Stomach (tissue), 8 donors: ENCODE measurements at regions not wholly inside any gene's neighbourhood (a gene's known extent, or its start where the extent isn't known, plus 50 kb on each side); places are given as distances from the start of the nearest gene placed in this dataset.

Source experiments
- DNase-seq, 2 donors: peaks; one replicate each; pipeline versions ENCODE4 v3.0.0 to v3.0.0-alpha.2; 2013 to 2019
- H3K27ac ChIP-seq, 5 donors: fragments of 200-600 bp in 4 of 5; sonication (generic) in 4 of 5; one replicate each; pipeline ENCODE4 v1.5.1; 2013 to 2019; ENCODE audit warnings: mild to moderate bottlenecking in 1 of 5, moderate library complexity in 1 of 5
- H3K27me3 ChIP-seq, 3 donors: fragments of 200-600 bp; sonication (generic); one replicate each; pipeline ENCODE4 v1.5.1; 2017 to 2019; ENCODE audit warnings: mixed run types in 1 of 3
- H3K36me3 ChIP-seq, 4 donors: fragments of 200-600 bp; sonication (generic); 1 replicate in 3 of 4; 2 replicates in 1 of 4; pipeline ENCODE4 v1.5.1; 2016 to 2019
- H3K4me1 ChIP-seq, 4 donors: fragments of 200-600 bp; sonication (generic); one replicate each; pipeline ENCODE4 v1.5.1; 2016 to 2019
- H3K4me3 ChIP-seq, 4 donors: fragments of 200-600 bp; sonication (generic) in 3 of 4; one replicate each; pipeline ENCODE4 v1.5.1; 2016 to 2019; ENCODE audit warnings: mild to moderate bottlenecking in 1 of 4
- H3K9me3 ChIP-seq, 4 donors: fragments of 200-600 bp; sonication (generic); one replicate each; pipeline ENCODE4 v1.5.1; 2016 to 2019
- EP300 ChIP-seq: sonication (generic); formaldehyde crosslinking; IDR thresholded peaks from one replicate; pipeline ENCODE4 v1.6.1; 2017; ENCODE audit warnings: antibody characterized with exemption
- POLR2A ChIP-seq, 4 donors: fragments of 450-650 bp; IDR thresholded peaks; one replicate each; pipeline ENCODE4 v1.6.1; 2016; ENCODE audit warnings: antibody characterized with exemption in 4 of 4, control low read depth in 2 of 4, mild to moderate bottlenecking in 1 of 4, moderate library complexity in 1 of 4
- POLR2AphosphoS5 ChIP-seq, 3 donors: sonication (generic); formaldehyde crosslinking; IDR thresholded peaks; one replicate each; pipeline ENCODE4 v1.6.1; 2016; ENCODE audit warnings: antibody characterized with exemption in 3 of 3
- WGBS, 5 donors: extraction: QIAGEN DNeasy Blood & Tissue Kit in 3 of 5; methylation state at CpG; one replicate each; pipeline versions ENCODE4 v1.1.5 to v1.1.7; 2013 to 2018; 5-methylcytosine and 5-hydroxymethylcytosine counted together
- intact Hi-C: fragments of 100-400 bp; cut with DNase I; formaldehyde crosslinking; loops from one replicate; pipeline ENCODE4 v1.15.1; 2023; ENCODE audit warnings: low total_unique reads
- TF ChIP-seq, protein P1 (sequence below), 7 experiments: fragments of 450-650 bp in 4 of 7; fragments of 200-600 bp in 3 of 7; sonication (generic) in 3 of 7; IDR thresholded peaks; one replicate each; pipeline ENCODE4 v1.5.1; 2016 to 2019; ENCODE audit warnings: antibody characterized with exemption in 7 of 7, control low read depth in 2 of 7, mild to moderate bottlenecking in 1 of 7
- donor health status: healthy with polysubstance abuse.
- donor health status: Bipolar disorder and iron deficiency.
- donor health status: healthy.

DNA sequence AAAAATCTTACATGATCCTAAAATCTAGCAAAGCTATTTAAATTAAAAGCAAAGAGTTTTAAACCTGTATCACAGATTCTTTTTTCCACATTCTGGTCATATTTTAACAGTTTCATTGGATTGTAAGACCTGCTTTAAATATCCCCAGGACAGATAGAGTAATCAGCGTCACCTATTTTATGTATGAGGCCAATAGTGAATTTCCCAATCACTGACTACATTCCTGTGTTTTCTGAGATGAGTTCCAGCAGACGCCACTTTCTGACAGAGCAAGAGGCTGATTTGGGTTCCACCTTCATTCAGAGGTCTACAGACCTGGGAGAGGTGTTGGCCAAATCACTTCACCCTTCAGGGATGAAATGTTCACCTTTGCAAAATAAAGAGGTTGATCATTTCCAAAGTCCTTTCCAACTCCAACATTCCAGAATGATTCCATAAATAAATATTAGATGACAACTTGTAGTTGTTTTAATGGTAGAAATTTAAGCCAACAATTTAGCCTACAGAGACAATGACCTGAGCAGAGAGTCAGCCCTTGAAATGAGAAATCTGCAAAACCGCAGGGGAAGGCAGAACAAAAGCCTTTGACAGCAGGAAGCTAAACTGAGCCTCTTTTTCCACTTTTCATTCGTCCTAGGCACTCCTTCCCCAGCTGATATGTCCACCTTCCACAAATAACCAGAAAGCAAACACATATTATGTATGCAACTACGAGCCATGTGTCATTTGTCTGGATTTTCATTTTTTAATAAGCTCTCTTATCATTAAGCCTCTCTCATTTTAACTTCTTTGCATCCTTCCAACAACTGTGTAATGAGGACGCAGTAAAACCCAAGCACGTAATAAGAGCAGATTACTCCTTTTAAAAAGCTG is 105.2 kb downstream of the TFAP2A start:
- TF ChIP-seq POLR2AphosphoS5 (IDR thresholded peaks at IDR 0.05), result no peak
- no peaks in the 10 kb centered on the region for H3K36me3 ChIP-seq
- intact Hi-C loops, result no loop called here
- no peaks in the 10 kb centered on the region for H3K9me3 ChIP-seq
- no peak overlapping the region for H3K4me3 ChIP-seq
- peaks cover 0 to 3% (median 0%) of the 10 kb centered on the region in 3 donors for H3K27me3 ChIP-seq
- 58 to 63% (median 59%) methylated on average over 7 of the region's 7 CpGs for WGBS, 5 donors
- no peak for DNase-seq
- H3K27ac ChIP-seq, result no peak overlapping the region
- H3K4me1 ChIP-seq, result peaks cover 0 to 5% (median 0%) of the 10 kb centered on the region in 4 donors

GRCh38 chr6:10307476-10307875 is 107.4 kb downstream of the TFAP2A start:
- Histone ChIP-seq H3K36me3 (no peaks in the 10 kb centered on the region), H3K27me3 (no peaks in the 10 kb centered on the region), H3K27ac (no peak overlapping the region), H3K4me3 (no peak overlapping the region), H3K4me1 (no peaks in the 10 kb centered on the region), H3K9me3 (no peaks in the 10 kb centered on the region)
- intact Hi-C loops, result no loop called here
- TF ChIP-seq POLR2AphosphoS5 (IDR thresholded peaks at IDR 0.05), result no peak
- no peak for TF ChIP-seq POLR2A (IDR thresholded peaks at IDR 0.05)
- TF ChIP-seq EP300, result no peak
- TF ChIP-seq, protein P1, sequence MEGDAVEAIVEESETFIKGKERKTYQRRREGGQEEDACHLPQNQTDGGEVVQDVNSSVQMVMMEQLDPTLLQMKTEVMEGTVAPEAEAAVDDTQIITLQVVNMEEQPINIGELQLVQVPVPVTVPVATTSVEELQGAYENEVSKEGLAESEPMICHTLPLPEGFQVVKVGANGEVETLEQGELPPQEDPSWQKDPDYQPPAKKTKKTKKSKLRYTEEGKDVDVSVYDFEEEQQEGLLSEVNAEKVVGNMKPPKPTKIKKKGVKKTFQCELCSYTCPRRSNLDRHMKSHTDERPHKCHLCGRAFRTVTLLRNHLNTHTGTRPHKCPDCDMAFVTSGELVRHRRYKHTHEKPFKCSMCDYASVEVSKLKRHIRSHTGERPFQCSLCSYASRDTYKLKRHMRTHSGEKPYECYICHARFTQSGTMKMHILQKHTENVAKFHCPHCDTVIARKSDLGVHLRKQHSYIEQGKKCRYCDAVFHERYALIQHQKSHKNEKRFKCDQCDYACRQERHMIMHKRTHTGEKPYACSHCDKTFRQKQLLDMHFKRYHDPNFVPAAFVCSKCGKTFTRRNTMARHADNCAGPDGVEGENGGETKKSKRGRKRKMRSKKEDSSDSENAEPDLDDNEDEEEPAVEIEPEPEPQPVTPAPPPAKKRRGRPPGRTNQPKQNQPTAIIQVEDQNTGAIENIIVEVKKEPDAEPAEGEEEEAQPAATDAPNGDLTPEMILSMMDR (IDR thresholded peaks at IDR 0.05), result no peak
- 45 to 56% (median 47%) methylated on average over 3 of the region's 3 CpGs for WGBS, 5 donors
- no peak for DNase-seq

- H3K27ac ChIP-seq, result no peak overlapping the region
- DNase-seq, result no peak
- H3K36me3 ChIP-seq, result no peaks in the 10 kb centered on the region
- H3K4me3 ChIP-seq, result no peak overlapping the region
- no peaks in the 10 kb centered on the region for H3K4me1 ChIP-seq
- WGBS, 5 donors, result 91 to 96% (median 95%) methylated on average over 7 of the region's 7 CpGs
- no peaks in the 10 kb centered on the region for H3K9me3 ChIP-seq
- intact Hi-C loops, result no loop called here
- TF ChIP-seq POLR2A (IDR thresholded peaks at IDR 0.05), result no peak
- no peak for TF ChIP-seq POLR2AphosphoS5 (IDR thresholded peaks at IDR 0.05)
- TF ChIP-seq EP300, result no peak
- TF ChIP-seq, protein P1 (IDR thresholded peaks at IDR 0.05), result no peak
- H3K27me3 ChIP-seq, result no peaks in the 10 kb centered on the region
Measured at GRCh38 chr6:10307028-10307427, 107.8 kb downstream of the TFAP2A start.

- Histone ChIP-seq H3K4me3 (no peak overlapping the region), H3K36me3 (no peaks in the 10 kb centered on the region), H3K27ac (no peak overlapping the region), H3K9me3 (no peaks in the 10 kb centered on the region), H3K4me1 (no peaks in the 10 kb centered on the region), H3K27me3 (no peaks in the 10 kb centered on the region)
- DNase-seq, result no peak
- intact Hi-C loops, result no loop called here
- WGBS, 5 donors, result 67 to 75% (median 71%) methylated on average over 7 of the region's 7 CpGs
- TF ChIP-seq POLR2A (IDR thresholded peaks at IDR 0.05) (no peak), EP300 (no peak), POLR2AphosphoS5 (IDR thresholded peaks at IDR 0.05) (no peak)
- TF ChIP-seq, protein P1 (IDR thresholded peaks at IDR 0.05), result no peak
Measured at GRCh38 chr6:10305790-10306415, 109.0 kb downstream of the TFAP2A start.
